ENCODE measurements at regions not wholly inside any gene's neighbourhood (a gene's known extent, or its start where the extent isn't known, plus 50 kb on each side); places are given as distances from the start of the nearest gene placed in this dataset.
A peak's percentile ranks its signal among the peaks of the same experiment; 100 is the strongest.

- intact Hi-C loops (cut with DNase I): no loop called here
- 92 to 98% methylated on average over 4 of the region's 4 CpGs for WGBS, 2 donors
- DNase-seq (no peak), ATAC-seq (no peak)
- no peak overlapping the region for H3K4me3 ChIP-seq
- no peaks in the 10 kb centered on the region for H3K27me3 ChIP-seq
- TF ChIP-seq, protein P1, sequence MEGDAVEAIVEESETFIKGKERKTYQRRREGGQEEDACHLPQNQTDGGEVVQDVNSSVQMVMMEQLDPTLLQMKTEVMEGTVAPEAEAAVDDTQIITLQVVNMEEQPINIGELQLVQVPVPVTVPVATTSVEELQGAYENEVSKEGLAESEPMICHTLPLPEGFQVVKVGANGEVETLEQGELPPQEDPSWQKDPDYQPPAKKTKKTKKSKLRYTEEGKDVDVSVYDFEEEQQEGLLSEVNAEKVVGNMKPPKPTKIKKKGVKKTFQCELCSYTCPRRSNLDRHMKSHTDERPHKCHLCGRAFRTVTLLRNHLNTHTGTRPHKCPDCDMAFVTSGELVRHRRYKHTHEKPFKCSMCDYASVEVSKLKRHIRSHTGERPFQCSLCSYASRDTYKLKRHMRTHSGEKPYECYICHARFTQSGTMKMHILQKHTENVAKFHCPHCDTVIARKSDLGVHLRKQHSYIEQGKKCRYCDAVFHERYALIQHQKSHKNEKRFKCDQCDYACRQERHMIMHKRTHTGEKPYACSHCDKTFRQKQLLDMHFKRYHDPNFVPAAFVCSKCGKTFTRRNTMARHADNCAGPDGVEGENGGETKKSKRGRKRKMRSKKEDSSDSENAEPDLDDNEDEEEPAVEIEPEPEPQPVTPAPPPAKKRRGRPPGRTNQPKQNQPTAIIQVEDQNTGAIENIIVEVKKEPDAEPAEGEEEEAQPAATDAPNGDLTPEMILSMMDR (IDR thresholded peaks at IDR 0.05): no peak
- no peak for TF ChIP-seq POLR2A (IDR thresholded peaks at IDR 0.05)
- H3K9me3 ChIP-seq: no peaks in the 10 kb centered on the region
- H3K27ac ChIP-seq: no peak overlapping the region
- peaks cover 33% of the 10 kb centered on the region for H3K4me1 ChIP-seq
- H3K36me3 ChIP-seq (replicated peaks in 1 of 2; ENCODE audit: insufficient read depth in 1 of 2, low read depth in 2 of 2): no peaks in the 10 kb centered on the region
Observed at GRCh38 chr6:119445666-119446065, 96.1 kb upstream of the MAN1A1 start.

GRCh38 chr6:119444642-119445557 lies 95.3 kb upstream of the MAN1A1 start:
- Histone ChIP-seq H3K27me3 (no peaks in the 10 kb centered on the region), H3K4me1 (peaks cover 33% of the 10 kb centered on the region), H3K9me3 (no peaks in the 10 kb centered on the region), H3K4me3 (no peak overlapping the region), H3K36me3 (replicated peaks in 1 of 2; ENCODE audit: insufficient read depth in 1 of 2, low read depth in 2 of 2) (no peaks in the 10 kb centered on the region), H3K27ac (no peak overlapping the region)
- intact Hi-C loops (cut with DNase I): no loop called here
- ATAC-seq (no peak), DNase-seq (no peak)
- TF ChIP-seq, protein P1 (IDR thresholded peaks at IDR 0.05): no peak
- TF ChIP-seq POLR2A (IDR thresholded peaks at IDR 0.05): no peak
- WGBS, 2 donors: 82 to 94% methylated on average over 4 of the region's 4 CpGs

DNA sequence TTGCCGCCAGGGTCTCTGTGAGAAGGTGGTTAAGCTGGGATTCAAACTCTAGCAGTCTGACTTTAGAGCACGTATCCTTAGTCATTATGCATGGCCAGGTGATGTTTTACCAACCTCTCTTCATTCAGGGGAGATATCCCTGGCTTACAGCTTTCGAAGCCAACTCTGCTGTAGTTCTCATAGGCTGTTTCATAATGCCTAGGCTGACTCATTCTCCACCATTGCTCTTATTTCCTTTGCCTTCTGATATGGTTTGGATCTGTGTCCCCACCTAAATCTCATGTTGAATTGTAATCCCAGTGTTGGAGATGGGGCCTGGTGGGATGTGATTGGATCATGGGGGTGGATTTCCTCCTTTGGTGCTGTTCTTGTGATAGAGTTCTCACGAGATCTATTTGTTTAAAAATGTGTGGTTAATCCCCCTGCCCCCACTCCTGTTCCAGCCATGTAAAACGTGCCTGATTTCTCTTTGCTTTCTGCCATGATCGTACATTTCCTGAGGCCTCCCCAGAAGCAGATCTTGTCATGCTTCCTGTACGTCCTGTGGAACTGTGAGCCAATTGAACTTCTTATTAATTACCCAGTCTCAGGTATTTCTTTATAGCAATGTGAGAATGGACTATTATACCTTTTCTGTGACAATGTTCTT lies 94.6 kb upstream of the MAN1A1 start:
- Histone ChIP-seq H3K36me3 (replicated peaks in 1 of 2; ENCODE audit: insufficient read depth in 1 of 2, low read depth in 2 of 2) (no peaks in the 10 kb centered on the region), H3K4me1 (peaks cover 33% of the 10 kb centered on the region), H3K9me3 (no peaks in the 10 kb centered on the region), H3K27ac (no peak overlapping the region), H3K27me3 (no peaks in the 10 kb centered on the region), H3K4me3 (no peak overlapping the region)
- intact Hi-C loops (cut with DNase I): no loop called here
- 84 to 87% methylated on average over 7 of the region's 7 CpGs for WGBS, 2 donors
- DNase-seq (no peak), ATAC-seq (no peak)
- TF ChIP-seq POLR2A (IDR thresholded peaks at IDR 0.05): no peak
- TF ChIP-seq, protein P1 (IDR thresholded peaks at IDR 0.05): no peak

DNA sequence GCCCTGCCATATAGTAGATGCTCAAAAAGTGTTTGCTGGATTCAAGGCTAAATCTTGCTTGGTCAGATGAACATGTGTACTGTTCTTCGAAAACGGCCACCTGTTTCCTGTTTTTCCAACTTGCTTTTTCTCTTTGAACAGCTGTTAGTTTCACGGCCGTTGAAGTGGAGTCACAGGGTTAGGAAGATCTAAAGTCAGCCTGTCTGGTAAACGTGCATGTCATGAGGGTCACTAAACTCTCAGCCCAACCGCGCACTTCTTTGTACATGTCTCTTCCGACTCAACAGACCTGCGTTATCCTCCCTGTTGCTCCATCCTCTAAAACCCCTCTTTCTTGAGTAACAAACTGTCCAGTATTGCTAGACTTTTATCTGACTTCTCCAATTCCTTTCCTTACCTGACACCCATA lies 93.2 kb upstream of the MAN1A1 start:
- WGBS, 2 donors: 26 to 40% methylated on average over 9 of the region's 9 CpGs
- no peak for TF ChIP-seq POLR2A (IDR thresholded peaks at IDR 0.05)
- TF ChIP-seq, protein P1 (IDR thresholded peaks at IDR 0.05): no peak
- Histone ChIP-seq H3K36me3 (replicated peaks in 1 of 2; ENCODE audit: insufficient read depth in 1 of 2, low read depth in 2 of 2) (no peaks in the 10 kb centered on the region), H3K4me1 (peaks cover 33% of the 10 kb centered on the region), H3K9me3 (no peaks in the 10 kb centered on the region), H3K27me3 (no peaks in the 10 kb centered on the region), H3K4me3 (no peak overlapping the region), H3K27ac (no peak overlapping the region)
- DNase-seq (peak in 3 of 4 donors; percentile 33 to 64 (median 39)), ATAC-seq (peak; percentile 41)
- intact Hi-C loops (cut with DNase I): no loop called here

Data from body of pancreas (tissue), 4 donors.